ENCODE measurements at regions not wholly inside any gene's neighbourhood (a gene's known extent, or its start where the extent isn't known, plus 50 kb on each side); places are given as distances from the start of the nearest gene placed in this dataset.

DNA sequence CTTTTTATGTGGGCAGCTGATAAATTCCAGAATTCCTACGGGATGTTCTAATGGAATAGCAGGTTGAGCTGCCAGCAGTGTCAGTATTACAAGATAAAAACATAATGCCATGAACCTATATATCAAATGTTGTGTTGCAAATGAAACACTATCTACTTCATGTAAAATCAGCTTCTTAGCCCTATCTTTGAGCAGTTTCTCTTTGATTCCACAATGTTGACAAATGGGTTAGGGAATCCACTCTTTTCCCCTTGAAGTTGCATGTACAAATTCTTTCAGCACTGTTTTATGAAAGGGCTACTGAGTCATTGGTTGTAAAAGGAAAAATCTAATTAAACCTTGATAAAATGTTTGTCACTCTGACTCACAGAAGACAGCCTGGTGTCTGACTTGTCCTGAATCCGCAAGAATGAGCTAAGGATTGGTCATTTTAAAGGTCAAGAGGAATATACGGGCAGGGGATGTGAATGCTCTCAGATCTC, 950.6 kb upstream of the NUDT12 start:
- intact Hi-C loops (cut with micrococcal nuclease; ENCODE audit: unreplicated experiment) = no loop called here
- ChIA-PET CTCF (no interaction called here), POLR2A (ENCODE audit: low non-redundant PET) (no interaction called here)
- no peaks in the 10 kb centered on the region for H3K4me1 ChIP-seq (ENCODE audit: insufficient read depth, low read length, poor library complexity, severe bottlenecking)
- TF ChIP-seq, protein P1, sequence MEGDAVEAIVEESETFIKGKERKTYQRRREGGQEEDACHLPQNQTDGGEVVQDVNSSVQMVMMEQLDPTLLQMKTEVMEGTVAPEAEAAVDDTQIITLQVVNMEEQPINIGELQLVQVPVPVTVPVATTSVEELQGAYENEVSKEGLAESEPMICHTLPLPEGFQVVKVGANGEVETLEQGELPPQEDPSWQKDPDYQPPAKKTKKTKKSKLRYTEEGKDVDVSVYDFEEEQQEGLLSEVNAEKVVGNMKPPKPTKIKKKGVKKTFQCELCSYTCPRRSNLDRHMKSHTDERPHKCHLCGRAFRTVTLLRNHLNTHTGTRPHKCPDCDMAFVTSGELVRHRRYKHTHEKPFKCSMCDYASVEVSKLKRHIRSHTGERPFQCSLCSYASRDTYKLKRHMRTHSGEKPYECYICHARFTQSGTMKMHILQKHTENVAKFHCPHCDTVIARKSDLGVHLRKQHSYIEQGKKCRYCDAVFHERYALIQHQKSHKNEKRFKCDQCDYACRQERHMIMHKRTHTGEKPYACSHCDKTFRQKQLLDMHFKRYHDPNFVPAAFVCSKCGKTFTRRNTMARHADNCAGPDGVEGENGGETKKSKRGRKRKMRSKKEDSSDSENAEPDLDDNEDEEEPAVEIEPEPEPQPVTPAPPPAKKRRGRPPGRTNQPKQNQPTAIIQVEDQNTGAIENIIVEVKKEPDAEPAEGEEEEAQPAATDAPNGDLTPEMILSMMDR (conservative IDR thresholded peaks at IDR 0.05; ENCODE audit: low read depth, low read length) = no peak
- H3K4me3 ChIP-seq (ENCODE audit: low read depth, low read length, poor library complexity, severe bottlenecking) = no peak overlapping the region
- no peak overlapping the region for H3K27ac ChIP-seq (ENCODE audit: low read depth, low read length, poor library complexity, severe bottlenecking)
- DNase-seq (ENCODE audit: low spot score) = peak; percentile 7
- no TSS peak for BruUV-seq (replicated peaks)
- peaks cover 22% of the 10 kb centered on the region for H3K9me3 ChIP-seq (ENCODE audit: low read depth, low read length, poor library complexity, severe bottlenecking)
- H3K36me3 ChIP-seq (ENCODE audit: insufficient read depth, low read length, poor library complexity, severe bottlenecking) = no peaks in the 10 kb centered on the region
- H3K27me3 ChIP-seq (replicated peaks; ENCODE audit: insufficient read depth, low read depth, low read length, poor library complexity) = no peaks in the 10 kb centered on the region

DNA sequence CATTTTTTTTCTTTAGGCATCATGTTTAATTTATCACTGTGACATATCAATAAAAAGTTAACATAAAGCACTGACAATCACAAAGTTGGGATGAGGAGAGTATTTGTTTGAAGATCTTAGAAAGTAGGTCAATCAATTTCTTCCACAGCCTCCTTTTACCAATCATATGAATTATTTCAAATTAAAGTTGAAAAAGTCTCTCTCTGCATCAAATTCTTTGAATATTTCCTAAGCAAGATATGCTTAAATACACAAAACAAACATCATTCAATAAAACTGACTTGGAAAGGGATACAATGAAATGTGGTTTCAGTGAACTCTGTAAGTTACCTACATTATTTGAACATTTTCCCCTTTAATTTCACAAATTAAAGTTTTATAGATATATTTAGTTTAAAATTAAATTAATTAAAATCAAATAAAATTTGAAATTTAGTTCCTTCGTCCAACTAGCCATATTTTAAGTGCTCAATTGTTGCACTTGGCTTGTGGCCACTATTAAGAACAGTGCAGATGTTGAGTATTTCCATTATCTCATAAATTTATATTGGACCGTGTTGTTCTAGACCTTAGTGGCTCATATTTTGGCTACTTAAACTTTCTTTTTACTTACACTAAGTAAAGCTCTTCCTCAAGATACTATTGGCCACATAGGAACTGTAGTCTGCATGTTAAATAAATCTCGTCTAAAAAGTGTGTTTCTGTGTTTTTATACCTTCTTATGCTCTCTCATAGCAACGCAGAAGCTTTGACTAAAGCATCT, 949.7 kb upstream of the NUDT12 start:
- Histone ChIP-seq H3K4me1 (ENCODE audit: insufficient read depth, low read length, poor library complexity, severe bottlenecking) (no peaks in the 10 kb centered on the region), H3K4me3 (ENCODE audit: low read depth, low read length, poor library complexity, severe bottlenecking) (no peak overlapping the region), H3K36me3 (ENCODE audit: insufficient read depth, low read length, poor library complexity, severe bottlenecking) (no peaks in the 10 kb centered on the region), H3K27ac (ENCODE audit: low read depth, low read length, poor library complexity, severe bottlenecking) (no peak overlapping the region), H3K27me3 (replicated peaks; ENCODE audit: insufficient read depth, low read depth, low read length, poor library complexity) (no peaks in the 10 kb centered on the region), H3K9me3 (ENCODE audit: low read depth, low read length, poor library complexity, severe bottlenecking) (peaks cover 22% of the 10 kb centered on the region)
- ChIA-PET POLR2A (ENCODE audit: low non-redundant PET) (no interaction called here), CTCF (no interaction called here)
- DNase-seq (ENCODE audit: low spot score) = no peak
- TF ChIP-seq EZH2 (IDR thresholded peaks at IDR 0.05; ENCODE audit: borderline replicate concordance, low read depth, low read length, poor library complexity, severe bottlenecking) = no peak
- TF ChIP-seq, protein P1 (conservative IDR thresholded peaks at IDR 0.05; ENCODE audit: low read depth, low read length) = no peak
- intact Hi-C loops (cut with micrococcal nuclease; ENCODE audit: unreplicated experiment) = no loop called here
- no TSS peak for BruUV-seq (replicated peaks)

DNA sequence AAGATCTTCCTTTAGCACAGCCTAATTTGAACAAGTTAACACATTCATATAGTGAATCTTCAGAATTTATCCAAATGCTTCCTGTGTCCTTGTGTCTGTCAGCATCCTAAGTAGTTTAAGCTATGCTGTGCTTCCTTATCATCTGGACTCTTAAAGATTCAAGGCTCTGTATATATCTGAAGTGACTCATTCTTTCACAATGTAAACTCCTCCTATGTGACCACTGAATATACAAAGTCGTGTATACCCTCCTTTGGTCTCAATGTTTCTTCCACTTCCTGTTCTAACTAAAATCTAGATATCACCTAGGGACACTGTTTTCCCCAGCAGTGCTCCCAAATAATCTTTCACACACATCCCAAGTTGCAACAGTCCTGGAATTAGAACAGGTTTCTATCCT, 935.7 kb upstream of the NUDT12 start:
- BruUV-seq (replicated peaks) = no TSS peak
- ChIA-PET CTCF (no interaction called here), POLR2A (ENCODE audit: low non-redundant PET) (no interaction called here)
- intact Hi-C loops (cut with micrococcal nuclease; ENCODE audit: unreplicated experiment) = no loop called here
- Histone ChIP-seq H3K36me3 (ENCODE audit: insufficient read depth, low read length, poor library complexity, severe bottlenecking) (no peaks in the 10 kb centered on the region), H3K4me1 (ENCODE audit: insufficient read depth, low read length, poor library complexity, severe bottlenecking) (no peaks in the 10 kb centered on the region), H3K9me3 (ENCODE audit: low read depth, low read length, poor library complexity, severe bottlenecking) (no peaks in the 10 kb centered on the region), H3K27me3 (replicated peaks; ENCODE audit: insufficient read depth, low read depth, low read length, poor library complexity) (no peaks in the 10 kb centered on the region), H3K27ac (ENCODE audit: low read depth, low read length, poor library complexity, severe bottlenecking) (no peak overlapping the region), H3K4me3 (ENCODE audit: low read depth, low read length, poor library complexity, severe bottlenecking) (no peak overlapping the region)
- no peak for TF ChIP-seq EZH2 (IDR thresholded peaks at IDR 0.05; ENCODE audit: borderline replicate concordance, low read depth, low read length, poor library complexity, severe bottlenecking)
- TF ChIP-seq, protein P1 (conservative IDR thresholded peaks at IDR 0.05; ENCODE audit: low read depth, low read length) = no peak
- DNase-seq (ENCODE audit: low spot score) = peak; percentile 3

Measured in A673 (cell line).